Loucy (cell line): ENCODE measurements at regions not wholly inside any gene's neighbourhood (a gene's known extent, or its start where the extent isn't known, plus 50 kb on each side); places are given as distances from the start of the nearest gene placed in this dataset.

Experiments
- H2AFZ ChIP-seq: fragments of 200-600 bp; sonication (generic); 2 replicates; pipeline ENCODE4 v1.6.0; 2016; ENCODE audit warnings: antibody characterized with exemption, mild to moderate bottlenecking, low read length, moderate library complexity
- H3F3A ChIP-seq: fragments of 200-600 bp; 2 replicates; pipeline ENCODE4 v1.6.0; 2016; ENCODE audit warnings: antibody characterized with exemption, low read depth, mild to moderate bottlenecking
- H3K27me3 ChIP-seq: fragments of 200-600 bp; sonication (generic); 2 replicates; pipeline ENCODE4 v1.6.1; 2014; ENCODE audit warnings: low read length, mild to moderate bottlenecking; ENCODE audit not compliant: insufficient read depth, poor library complexity, severe bottlenecking
- H3K36me3 ChIP-seq: fragments of 200-600 bp; sonication (generic); 2 replicates; pipeline ENCODE4 v1.6.1; 2016; ENCODE audit warnings: low read length; ENCODE audit not compliant: insufficient read depth
- H3K4me1 ChIP-seq: fragments of 200-600 bp; sonication (generic); 2 replicates; pipeline ENCODE4 v1.5.1; 2014; ENCODE audit warnings: low read length, mild to moderate bottlenecking; ENCODE audit not compliant: insufficient read depth, poor library complexity, severe bottlenecking
- H3K4me2 ChIP-seq: fragments of 200-600 bp; sonication (generic); 2 replicates; pipeline ENCODE4 v1.6.0; 2014; ENCODE audit warnings: antibody characterized with exemption, low read length, low read depth, mild to moderate bottlenecking; ENCODE audit not compliant: poor library complexity, severe bottlenecking
- H3K4me3 ChIP-seq: fragments of 200-600 bp; sonication (generic); 2 replicates; pipeline ENCODE4 v1.5.1; 2014; ENCODE audit warnings: low read length, mild to moderate bottlenecking, mixed read lengths; ENCODE audit not compliant: poor library complexity, severe bottlenecking
- H3K79me2 ChIP-seq: fragments of 200-600 bp; sonication (generic); 2 replicates; pipeline ENCODE4 v1.6.1; 2014; ENCODE audit warnings: low read length; ENCODE audit not compliant: insufficient read depth
- H3K9ac ChIP-seq: fragments of 200-600 bp; sonication (generic); 2 replicates; pipeline ENCODE4 v1.6.0; 2014; ENCODE audit warnings: mild to moderate bottlenecking, low read depth, low read length, moderate library complexity; ENCODE audit not compliant: poor library complexity, severe bottlenecking
- H3K9me2 ChIP-seq: fragments of 200-600 bp; sonication (generic); replicated peaks from 2 replicates; pipeline ENCODE4 v1.6.1; 2016; ENCODE audit warnings: low read depth, low read length, mixed read lengths
- H3K9me3 ChIP-seq: fragments of 200-600 bp; sonication (generic); 2 replicates; pipeline ENCODE4 v1.6.1; 2014; ENCODE audit warnings: mild to moderate bottlenecking, antibody characterized with exemption, low read length, low read depth; ENCODE audit not compliant: insufficient read depth
- H4K20me1 ChIP-seq: fragments of 200-600 bp; sonication (generic); 2 replicates; pipeline ENCODE4 v1.6.0; 2014; ENCODE audit warnings: antibody characterized with exemption, low read length, mild to moderate bottlenecking; ENCODE audit not compliant: insufficient read depth, poor library complexity, severe bottlenecking
- CTCF ChIP-seq: fragments of 200-600 bp; sonication (generic); conservative IDR thresholded peaks from 2 replicates; pipeline ENCODE4 v1.5.1; 2014; ENCODE audit warnings: mild to moderate bottlenecking, antibody characterized with exemption, low read length
- EZH2phosphoT487 ChIP-seq: fragments of 200-600 bp; IDR thresholded peaks from 2 replicates; pipeline ENCODE4 v1.6.1; 2018; ENCODE audit warnings: antibody characterized with exemption, mild to moderate bottlenecking, moderate library complexity, borderline replicate concordance

- no peaks in the 10 kb centered on the region for H3F3A ChIP-seq
- H3K9ac ChIP-seq, result no peak overlapping the region
- no peaks in the 10 kb centered on the region for H3K9me3 ChIP-seq
- no peaks in the 10 kb centered on the region for H4K20me1 ChIP-seq
- no peaks in the 10 kb centered on the region for H3K36me3 ChIP-seq
- TF ChIP-seq EZH2phosphoT487 (no peak), CTCF (no peak)
- H3K4me2 ChIP-seq, result no peak overlapping the region
- H3K9me2 ChIP-seq, result no peaks in the 10 kb centered on the region
- H3K4me1 ChIP-seq, result no peaks in the 10 kb centered on the region
- no peaks in the 10 kb centered on the region for H3K27me3 ChIP-seq
- H2AFZ ChIP-seq, result no peak overlapping the region
- H3K4me3 ChIP-seq, result no peak overlapping the region
- no peaks in the 10 kb centered on the region for H3K79me2 ChIP-seq
Measured at GRCh38 chr9:22742401-22742800, 295.8 kb downstream of the DMRTA1 start.

- H3K4me1 ChIP-seq, result no peaks in the 10 kb centered on the region
- no peaks in the 10 kb centered on the region for H3K9me3 ChIP-seq
- H3K9ac ChIP-seq, result no peak overlapping the region
- H3K79me2 ChIP-seq, result no peaks in the 10 kb centered on the region
- no peaks in the 10 kb centered on the region for H3F3A ChIP-seq
- no peak overlapping the region for H3K4me3 ChIP-seq
- no peaks in the 10 kb centered on the region for H3K9me2 ChIP-seq
- no peak overlapping the region for H2AFZ ChIP-seq
- H3K36me3 ChIP-seq, result no peaks in the 10 kb centered on the region
- no peaks in the 10 kb centered on the region for H4K20me1 ChIP-seq
- no peak overlapping the region for H3K4me2 ChIP-seq
- no peaks in the 10 kb centered on the region for H3K27me3 ChIP-seq
- TF ChIP-seq EZH2phosphoT487 (no peak), CTCF (no peak)
Measured at GRCh38 chr9:22773501-22774220, 327.0 kb downstream of the DMRTA1 start.

- Histone ChIP-seq H3K4me3 (no peak overlapping the region), H3K9me2 (no peaks in the 10 kb centered on the region), H3K4me1 (no peaks in the 10 kb centered on the region), H3K9me3 (no peaks in the 10 kb centered on the region), H4K20me1 (no peaks in the 10 kb centered on the region), H3K36me3 (no peaks in the 10 kb centered on the region), H3K4me2 (no peak overlapping the region), H3K9ac (no peak overlapping the region), H3K79me2 (no peaks in the 10 kb centered on the region), H2AFZ (no peak overlapping the region), H3K27me3 (peaks cover 5% of the 10 kb centered on the region), H3F3A (no peaks in the 10 kb centered on the region)
- TF ChIP-seq EZH2phosphoT487 (no peak), CTCF (no peak)
Measured at GRCh38 chr9:22790329-22790728, 343.7 kb downstream of the DMRTA1 start.
